ENCODE measurements at regions not wholly inside any gene's neighbourhood (a gene's known extent, or its start where the extent isn't known, plus 50 kb on each side); places are given as distances from the start of the nearest gene placed in this dataset.

DNA sequence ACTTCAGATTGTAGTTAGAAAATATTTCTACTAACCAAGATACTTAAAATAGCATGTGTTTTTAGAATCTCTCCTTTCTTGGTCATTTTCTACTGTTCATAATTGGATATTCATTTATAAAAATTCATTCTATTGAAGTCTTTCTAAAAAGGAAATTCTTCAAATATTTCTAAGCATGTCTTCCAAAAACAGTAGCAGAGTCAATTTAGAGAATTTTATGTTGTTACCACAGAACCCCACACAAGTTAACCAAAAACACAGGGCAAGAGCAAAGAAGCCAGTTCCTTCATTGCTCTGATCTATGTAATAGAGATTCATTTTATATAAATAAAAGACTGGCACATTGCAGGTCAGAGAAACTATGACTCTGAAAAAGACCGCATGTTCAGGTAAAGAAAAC, 345.1 kb upstream of the PITX2 start:
- no peak for DNase-seq

DNA sequence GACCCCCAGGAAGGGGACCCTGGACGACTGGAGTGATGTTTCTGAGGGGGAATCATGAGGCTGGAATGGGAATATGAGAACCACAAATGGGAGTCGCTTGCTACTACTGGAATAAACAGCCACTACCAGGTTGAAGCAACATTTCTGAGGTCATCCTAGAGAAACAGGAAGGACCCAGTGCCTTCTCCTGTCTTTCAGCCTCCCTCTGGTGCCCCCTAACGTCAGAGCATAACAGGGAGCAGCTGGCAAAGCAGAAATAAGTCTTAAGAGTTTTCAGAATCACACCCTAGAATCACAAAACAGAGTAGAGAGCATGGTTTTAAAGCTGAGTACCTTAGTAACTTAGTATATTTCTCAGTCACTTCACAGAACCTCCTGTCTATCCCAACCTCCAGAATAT, 347.8 kb upstream of the PITX2 start:
- DNase-seq: peak; percentile 0

DNA sequence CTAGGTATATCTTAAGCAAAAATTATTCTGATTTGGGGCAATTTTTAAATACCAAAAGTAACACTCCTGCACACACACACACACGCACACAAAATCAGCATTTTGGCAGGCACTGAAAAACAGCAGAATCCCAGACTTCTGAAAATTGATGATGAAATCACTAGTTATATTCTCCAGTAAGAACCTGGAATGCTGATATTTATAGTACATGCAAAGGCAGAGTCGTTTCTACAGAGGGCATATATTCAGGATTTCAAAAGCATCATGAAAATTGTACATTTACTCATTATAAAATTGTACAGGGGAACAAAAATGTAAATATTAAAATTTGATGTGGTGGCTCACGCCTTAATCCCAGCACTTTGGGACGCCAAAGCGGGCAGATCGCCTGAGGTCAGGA, 352.5 kb upstream of the PITX2 start:
- DNase-seq: no peak

DNA sequence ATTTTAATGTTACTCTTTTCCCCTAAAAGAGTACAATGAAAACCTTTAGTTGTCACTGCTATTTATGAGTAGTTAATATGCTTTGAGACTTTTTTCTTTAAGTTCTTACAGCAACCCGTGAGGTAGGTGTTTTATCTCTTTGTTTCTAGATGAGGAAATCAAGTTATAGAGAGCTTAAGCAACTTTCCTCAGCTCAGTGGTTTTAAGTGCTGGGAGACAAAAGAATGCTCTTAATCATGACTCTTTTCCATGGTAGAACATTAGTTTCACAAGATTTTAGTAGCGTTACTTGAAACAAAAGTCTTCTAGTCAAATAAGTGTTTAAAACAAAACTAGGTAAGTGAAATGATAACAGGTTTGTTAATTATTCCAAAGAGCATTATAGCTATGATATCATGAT, 354.7 kb upstream of the PITX2 start:
- no peak for DNase-seq

DNA sequence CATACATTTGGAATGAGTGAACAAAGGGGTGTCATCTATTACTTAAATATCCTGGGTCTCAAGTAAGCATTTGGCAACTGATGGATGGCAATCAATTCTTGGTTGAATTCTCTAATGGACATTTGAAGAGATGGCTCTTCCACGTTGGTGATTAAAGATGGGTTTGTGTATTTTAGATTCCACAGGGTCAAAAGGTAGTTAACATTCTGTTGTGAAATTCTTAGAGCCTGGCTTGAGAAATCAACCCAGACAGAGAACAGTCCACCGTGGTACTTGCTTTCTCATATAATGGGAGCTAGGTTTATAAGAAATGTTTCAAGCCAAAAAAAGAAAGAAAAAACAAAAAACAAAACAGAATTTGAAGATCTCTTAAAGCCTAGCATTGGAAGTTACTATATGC, 355.9 kb upstream of the PITX2 start:
- no peak for DNase-seq

DNA sequence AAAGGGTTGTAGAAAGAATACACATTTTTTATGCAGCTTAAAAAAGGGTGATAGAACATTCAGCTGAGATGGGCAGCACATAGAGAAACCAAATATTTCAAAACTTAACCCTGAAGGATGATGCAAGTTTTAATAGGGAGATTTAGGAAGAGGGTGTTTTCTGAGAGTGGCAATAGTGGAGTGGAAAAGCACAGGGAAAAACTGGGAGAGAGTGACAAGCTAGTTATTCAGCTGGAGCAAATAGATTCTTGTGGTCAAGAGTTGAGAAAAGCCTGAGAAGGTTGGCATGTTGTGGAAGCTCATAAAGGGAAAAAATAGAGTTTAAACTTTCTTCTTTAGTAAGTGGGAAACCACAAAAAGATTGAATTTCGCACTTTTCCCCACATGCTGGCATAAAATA, 359.6 kb upstream of the PITX2 start:
- DNase-seq: no peak

DNA sequence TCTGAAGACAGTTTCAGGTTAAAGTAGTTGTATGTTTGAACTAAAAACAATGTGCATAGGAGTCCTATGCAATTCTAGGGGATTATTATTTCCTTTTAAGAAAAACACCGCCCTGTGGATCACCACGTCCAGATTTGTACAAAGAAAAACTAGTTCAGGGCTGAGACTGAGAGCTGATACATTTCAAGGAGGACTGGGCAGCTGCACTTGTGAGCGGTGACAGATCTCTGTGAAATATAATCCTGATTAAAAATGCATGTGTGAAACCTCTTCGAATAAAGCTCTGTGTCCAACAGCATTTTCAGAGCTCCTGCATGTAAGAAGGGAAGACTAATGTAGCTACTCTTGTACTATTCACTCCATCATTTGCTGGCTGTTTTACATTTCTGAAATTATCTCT, 365.8 kb upstream of the PITX2 start:
- DNase-seq: no peak

DNA sequence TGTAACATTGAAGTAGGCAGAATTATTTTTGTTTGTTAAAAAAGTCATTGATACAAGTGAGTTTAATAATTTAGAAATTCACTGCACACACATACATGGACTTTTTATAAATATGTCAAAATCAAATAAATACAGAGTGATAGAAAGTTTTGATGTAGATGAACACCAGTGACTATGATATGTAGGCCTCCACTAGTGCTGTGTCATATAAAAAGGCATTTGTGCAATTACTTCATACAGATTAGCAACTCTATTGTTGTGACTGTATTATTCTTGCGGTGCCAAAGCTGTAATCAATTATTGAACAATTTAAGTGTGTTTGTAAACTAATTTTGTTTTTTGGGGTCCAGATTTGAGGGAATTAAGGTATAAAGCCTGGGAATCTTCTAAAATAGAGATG, 366.2 kb upstream of the PITX2 start:
- no peak for DNase-seq

DNA sequence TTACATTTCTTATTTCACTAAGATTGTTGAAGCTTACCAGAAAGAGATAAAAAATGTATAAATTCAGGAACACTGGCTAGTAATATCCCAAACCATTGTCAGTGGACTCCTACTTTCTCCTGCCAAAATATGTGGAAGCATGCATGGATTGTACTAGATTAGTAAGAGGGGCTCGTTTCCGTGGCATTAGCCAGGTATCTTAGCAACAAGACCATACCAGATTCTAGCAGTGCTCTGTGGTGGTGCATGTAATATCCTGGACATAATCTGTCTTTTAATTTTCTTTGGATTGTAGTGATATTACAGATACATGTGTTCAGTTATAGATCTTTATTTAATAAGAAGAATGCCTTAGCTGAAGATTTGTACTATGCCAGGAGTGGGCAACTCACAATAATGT, 371.9 kb upstream of the PITX2 start:
- no peak for DNase-seq

DNA sequence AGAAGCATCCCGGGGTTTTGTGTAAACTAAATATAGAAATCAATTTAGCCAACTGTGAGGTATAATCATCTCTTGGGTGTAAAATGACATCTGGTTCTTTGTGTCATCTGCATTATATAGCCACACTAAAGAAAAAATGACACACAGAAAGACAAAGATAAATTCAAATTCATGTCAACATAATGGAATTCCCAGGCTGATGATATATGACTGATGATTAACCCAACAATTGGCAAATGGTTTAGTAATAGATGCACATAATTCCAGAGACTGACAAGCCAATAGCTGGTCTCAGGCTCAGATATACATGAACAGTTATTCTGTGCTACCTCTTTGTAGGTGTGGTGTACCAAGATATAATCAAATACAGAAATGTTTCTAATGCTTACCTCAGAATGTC, 375.4 kb upstream of the PITX2 start:
- DNase-seq: no peak

DNA sequence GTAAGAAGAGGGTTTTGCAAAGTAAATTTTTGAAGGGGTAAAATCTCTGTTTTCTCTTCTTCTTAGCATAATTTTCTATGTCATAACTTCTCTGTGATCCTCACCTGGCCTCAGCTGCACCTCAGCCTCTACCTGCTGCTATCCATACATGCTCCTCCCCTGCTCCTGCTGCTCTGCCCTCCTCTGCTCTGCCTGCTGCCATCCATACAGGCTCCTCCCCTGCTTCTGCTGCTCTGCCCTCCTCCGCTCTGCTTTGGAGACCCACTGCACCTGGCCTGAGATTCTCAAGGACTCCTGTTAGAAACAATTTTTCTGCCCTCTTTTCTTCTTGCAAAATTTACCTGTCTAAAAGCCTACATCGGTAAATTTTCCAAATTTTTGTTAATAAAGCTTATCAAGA, 388.6 kb upstream of the PITX2 start:
- peak; percentile 0 for DNase-seq

DNA sequence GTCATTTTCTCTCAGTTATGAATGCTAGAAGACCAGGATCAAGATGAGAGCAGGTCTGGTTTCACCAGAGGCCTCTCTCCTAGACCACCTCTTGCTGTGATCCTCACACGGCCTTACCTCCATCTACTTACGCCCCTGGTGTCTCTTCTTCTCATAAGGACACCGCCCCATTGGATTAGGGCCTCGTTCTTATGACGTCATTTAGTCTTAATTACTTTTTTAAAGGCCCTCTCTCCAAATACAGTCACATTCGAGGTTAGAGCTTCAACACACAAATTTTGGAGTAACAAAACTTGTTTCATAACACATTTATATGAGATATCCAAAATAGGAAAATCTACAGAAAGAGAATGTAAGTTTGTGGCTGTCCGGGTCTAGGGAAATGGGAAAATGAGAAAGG, 391.0 kb upstream of the PITX2 start:
- DNase-seq: no peak

DNA sequence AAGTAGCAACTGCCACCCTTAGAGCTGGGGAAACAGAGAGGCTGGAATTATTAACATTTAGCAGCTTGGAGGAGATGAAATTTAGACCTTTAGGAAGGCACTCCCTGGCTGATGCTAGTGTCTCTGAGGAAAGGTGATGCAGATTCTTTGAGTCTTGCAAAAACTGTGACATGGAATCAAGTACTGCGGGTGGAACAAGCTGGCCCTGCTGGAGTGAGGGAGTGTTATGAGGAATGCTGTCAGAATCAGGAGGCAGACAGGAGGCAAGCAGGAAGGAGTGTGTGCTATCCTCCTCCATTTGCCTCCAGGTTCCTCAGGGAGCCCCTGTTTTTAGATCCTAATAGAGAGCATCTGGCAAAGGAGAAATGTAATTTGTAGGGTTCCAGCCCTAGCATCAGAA, 391.7 kb upstream of the PITX2 start:
- no peak for DNase-seq

DNA sequence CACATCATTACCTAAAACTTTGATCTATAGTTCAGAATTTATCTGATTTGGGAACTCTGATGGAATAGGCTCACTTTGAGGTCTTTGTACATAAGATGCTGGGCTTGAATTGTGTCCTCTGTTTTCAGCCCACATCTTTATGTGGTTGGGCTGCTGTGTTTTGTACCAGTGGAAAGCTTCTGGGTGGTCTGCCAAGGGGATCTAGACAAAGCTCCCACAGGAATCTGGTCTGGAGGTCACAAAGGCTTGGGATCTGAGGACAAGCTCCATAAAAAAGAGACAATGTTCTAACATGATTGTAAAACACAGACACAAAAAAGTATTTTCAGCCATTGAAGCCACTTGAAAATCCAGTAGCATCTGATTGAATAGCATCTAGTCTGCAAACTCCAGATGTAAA, 393.5 kb upstream of the PITX2 start:
- no peak for DNase-seq

DNA sequence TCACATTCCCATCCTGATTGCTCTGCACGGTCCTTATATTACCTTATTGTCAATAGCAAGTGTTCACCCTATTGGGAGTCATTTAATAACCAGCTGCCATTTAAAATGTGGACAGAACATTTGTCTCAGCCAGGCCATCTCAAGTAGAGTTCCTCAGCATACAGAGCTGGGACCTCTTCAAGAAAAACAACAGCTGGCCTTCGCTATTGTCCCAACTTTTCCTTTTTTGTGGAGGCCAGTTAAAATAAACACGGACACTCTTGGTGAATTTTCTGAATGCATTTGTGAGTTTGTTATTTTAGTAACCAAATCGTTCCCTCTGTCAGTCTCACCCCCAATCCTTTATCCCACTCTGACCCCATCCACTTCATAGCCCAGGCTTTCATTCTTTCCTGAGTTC, 395.3 kb upstream of the PITX2 start:
- no peak for DNase-seq

DNA sequence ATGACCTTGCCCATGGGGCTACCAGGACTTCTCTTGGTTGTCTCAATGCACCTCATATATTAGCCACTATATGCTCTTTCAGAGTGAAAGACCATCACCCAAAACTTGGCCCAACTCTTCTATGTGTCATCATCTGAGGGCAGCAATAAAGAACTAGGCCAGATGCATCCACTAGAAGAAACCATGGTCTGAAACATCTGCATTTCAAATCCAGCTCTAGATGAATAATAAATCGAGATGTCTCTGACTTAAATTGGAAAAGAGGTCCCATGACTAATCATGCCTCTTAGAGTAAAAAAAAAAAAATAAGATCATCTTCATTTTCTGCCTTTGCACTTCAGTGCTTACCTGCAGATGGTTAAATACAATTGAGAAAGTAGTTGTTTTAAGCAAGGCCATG, 397.6 kb upstream of the PITX2 start:
- no peak for DNase-seq

DNA sequence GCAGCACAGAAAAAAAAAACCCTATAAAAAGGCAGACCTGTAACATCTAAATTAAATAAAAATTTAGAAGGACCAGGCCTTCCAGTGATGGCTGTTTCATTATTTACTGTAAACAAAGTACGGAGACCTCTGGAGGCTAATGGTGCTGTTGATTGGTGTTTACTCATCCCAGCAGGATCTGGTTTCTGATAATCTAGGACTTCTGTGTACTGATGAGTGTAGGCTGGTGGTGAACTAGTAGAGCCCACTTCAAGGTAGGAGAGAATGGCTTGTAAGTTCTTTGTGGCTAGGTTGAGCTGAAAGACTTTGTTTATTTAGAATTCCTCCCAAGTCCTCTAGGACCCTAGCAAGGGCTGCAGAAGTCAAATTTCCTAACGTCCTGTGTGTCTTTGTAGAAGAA, 398.1 kb upstream of the PITX2 start:
- DNase-seq: no peak

DNA sequence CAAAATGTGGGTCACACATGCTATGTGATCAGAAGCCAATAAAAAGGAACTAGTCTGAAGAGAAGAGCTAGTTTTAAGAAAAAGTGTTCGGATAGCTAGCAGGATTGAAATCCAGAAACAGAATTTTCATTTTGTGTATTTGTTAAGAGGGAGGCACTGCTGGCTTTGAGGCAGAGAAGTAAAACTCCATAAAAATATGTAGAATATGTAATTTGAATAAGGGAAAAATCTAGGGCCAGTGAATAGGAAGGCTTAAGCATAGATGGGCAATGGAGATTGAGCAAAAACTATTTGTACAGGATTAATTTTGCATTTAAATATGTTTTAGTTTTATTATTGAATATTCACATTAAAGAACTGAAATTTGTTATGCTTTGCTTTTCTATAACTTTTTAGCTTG, 399.9 kb upstream of the PITX2 start:
- DNase-seq: no peak

DNA sequence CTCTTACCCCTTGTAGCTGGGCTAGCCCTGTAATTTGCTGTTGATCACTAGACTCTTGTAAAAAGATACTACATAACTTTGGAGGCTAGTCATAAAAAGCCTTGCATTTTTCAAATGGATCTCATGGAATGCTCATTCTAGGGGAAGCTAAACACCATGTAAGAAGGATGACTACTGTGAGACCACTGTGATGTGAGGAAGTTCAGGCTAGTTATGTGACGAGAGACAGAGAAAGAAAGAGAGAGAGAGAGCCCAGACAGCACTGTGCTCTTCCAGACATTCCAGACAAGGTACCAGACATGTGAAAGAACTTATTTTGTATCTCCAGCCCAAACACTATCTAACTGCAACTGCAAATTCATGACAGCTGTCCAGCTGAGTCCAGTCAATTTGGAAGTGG, 404.6 kb upstream of the PITX2 start:
- DNase-seq: no peak

DNA sequence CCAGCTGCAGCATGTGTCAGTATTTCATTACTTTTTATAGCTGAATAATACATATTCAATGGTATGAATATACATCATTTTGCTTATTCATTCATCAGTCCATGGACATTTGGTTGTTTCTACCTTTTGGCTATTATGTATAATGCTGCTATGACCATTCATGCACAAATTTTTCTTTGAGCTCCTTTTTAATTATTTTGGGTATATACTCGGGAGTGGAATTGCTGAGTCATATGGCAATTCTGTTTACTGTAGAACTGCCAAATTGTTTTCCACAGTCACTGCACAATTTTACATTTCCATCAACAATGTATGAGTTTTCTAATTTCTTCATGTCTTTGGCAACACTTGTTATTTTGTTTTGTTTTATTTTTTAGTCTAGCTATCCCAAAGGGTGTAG, 405.9 kb upstream of the PITX2 start:
- no peak for DNase-seq

DNA sequence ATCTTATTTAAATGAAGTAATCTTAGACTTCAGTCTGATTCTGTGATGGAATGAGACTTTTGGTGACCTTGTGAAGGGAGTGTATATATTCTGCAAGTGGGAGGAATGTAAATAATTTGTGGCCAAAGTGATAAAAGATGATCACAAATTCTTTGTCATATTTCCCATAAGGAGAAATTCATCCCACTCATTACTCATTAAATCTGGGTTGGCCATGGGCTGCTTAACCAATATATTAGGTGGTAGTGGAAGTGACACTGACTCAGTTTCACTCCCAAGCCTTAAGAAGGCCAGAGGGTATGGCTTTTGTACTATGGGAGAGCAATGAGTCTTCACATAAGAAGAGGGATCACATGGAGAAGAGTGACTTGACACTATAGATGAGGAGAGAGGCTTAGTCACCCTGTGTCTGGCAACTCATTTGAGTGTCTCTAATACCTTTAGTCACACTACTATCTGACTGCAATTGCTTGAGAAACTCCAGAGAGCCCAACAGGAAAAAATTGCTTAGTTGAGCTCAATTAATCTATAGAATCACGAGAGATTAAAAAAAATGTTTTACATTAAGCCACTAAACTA, 408.2 kb upstream of the PITX2 start:
- DNase-seq: no peak

DNA sequence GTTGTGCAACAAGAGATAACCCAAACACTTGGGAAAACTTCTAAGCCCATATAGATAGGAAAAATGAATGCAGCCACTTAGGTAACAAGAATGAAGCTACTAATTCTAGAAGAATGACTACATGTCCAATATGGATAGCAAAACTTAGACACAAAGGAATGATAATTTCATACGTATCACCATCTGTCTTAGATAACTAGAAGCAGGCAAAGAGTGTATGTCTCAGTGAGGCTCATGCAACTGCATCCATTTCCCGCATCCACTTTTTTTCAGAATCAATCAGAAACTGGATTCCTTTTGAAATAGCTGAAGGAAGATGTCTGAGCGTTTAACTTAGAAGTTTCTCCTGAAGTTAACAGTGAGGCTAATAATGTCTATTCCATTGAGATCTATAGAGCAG, 408.7 kb upstream of the PITX2 start:
- no peak for DNase-seq

DNA sequence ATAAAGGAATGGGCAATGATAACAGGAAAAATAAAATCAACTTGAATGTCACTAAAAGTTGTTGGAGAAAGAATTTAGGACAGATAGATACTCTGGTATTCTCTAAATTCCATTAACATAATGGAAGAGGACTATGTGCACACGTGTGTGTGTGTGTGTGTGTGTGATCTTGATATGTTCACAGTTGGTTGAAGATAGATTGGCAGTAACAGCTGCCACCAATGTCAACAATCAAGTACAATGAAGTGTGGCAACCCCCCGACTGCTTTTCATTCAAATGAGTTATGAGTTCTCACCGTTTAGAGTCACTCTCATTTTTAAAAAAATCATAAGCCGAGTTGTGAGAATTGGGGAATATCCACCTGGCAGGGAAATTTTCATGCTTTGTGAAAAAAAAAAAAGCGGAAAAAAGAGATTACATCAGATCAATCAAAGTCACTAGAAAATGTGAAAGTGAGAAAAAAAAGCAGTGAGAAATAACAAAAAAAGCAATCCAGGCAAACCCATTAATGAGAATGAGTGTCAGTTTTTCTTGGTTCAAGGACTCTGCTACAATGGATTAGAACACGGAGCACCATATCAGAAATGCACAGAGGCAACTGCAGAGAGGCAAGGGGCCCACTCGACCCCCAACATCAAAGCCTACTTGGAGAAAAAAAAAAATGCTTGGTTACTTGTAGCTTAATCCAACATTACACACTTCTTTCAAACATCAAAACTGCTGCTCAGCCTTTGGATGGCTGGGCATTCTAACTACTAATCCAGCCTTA, 414.9 kb upstream of the PITX2 start:
- no peak for DNase-seq

DNA sequence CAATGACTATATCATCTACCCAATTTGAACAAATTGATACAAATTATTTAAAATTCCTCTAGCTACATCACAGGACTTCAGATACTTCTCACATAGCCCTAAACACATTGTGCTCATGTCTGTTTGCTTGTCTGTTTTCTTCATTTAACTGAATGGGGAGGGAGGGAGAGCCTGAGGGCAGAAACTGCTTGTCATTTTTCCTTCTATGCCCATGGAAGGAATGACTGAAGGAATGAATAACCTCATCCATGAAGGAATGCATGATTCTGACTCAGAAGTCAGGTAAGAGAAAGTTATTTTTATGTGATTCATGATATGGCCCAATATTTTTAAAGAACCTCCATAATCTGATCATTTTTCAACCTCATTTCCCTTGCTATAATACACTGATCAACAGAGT, 418.0 kb upstream of the PITX2 start:
- DNase-seq: no peak

DNA sequence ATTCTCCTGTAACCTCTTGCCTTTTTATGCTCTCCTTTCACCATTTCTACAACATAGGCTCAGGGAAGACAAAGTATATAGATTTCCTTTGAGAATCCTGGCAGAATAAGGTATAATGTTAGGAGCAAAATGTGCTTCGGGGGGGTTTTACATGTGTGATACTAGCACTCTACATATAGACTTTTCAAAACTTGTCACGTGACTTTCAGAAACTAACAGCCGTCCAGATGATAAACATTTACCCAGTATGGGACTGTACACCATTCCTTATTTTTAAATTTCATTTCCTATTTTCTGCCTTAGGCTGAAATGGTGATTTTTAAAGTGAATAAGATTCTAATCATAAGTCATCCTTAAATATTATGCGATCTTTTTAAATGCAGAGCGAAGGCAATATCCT, 420.4 kb upstream of the PITX2 start:
- no peak for DNase-seq
